GM18858 (cell line): ENCODE measurements at regions not wholly inside any gene's neighbourhood (a gene's known extent, or its start where the extent isn't known, plus 50 kb on each side); places are given as distances from the start of the nearest gene placed in this dataset.
A peak's percentile ranks its signal among the peaks of the same experiment; 100 is the strongest.

Source experiments
- ATAC-seq: cut with Tn5 transposase; IDR thresholded peaks from one replicate; pipeline ENCODE4 v1.9.1; 2021; ENCODE audit not compliant: unreplicated experiment

- no peak for ATAC-seq
Observed at GRCh38 chr10:89829262-89829886, 128.0 kb downstream of the KIF20B start.

DNA sequence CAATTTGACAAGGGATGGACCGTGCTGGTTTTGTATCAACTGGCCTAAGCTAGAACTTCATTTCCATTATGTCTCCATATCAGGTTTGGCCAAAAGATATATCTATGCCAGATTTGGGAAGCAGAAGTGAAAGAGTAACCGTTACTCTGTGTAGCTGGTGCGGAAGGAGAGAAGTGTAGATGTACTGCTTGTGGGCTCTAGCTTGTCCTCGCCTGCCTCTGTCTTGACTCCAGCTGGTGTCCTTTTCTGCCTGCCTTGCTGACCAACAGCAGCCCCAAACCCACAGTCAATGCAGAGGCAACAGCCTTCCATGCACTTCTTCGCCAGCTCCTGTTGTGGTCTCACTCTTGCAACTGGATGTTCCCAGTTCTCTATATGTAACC, 128.5 kb downstream of the KIF20B start:
- ATAC-seq, result no peak

- no peak for ATAC-seq
Observed at GRCh38 chr10:89830624-89831023, 129.2 kb downstream of the KIF20B start.

GRCh38 chr10:89836840-89837164, 135.4 kb downstream of the KIF20B start:
- no peak for ATAC-seq

- ATAC-seq, result no peak
Observed at GRCh38 chr10:89837165-89838043, 136.0 kb downstream of the KIF20B start.

DNA sequence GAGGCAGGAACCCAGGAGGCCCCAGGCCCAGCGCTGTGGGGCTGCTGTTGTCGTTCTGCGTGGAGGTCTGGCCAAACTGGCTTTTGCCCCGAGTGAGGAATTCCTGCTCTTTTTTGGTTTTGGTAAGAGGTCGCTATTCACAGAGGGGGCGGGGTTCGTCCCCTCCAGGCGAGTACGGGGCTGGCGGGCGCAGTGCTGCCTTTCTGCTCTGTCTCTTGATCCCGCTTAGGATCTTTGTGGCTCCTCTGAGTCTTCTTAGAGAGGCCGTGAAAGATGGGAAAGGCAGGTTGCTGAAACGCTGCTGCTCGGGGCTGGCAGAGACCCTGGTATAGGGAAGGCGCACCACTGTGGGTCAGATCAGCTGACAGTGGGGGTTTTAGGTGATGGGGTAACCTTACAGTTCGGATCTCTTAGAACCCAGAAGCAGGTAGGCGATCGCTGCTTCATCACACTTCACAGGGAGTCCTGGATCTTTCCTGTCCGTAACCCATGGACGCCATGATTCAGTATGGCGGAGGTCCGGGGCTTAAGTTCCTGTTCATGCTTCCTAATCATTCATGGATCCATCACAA, 136.7 kb downstream of the KIF20B start:
- no peak for ATAC-seq

DNA sequence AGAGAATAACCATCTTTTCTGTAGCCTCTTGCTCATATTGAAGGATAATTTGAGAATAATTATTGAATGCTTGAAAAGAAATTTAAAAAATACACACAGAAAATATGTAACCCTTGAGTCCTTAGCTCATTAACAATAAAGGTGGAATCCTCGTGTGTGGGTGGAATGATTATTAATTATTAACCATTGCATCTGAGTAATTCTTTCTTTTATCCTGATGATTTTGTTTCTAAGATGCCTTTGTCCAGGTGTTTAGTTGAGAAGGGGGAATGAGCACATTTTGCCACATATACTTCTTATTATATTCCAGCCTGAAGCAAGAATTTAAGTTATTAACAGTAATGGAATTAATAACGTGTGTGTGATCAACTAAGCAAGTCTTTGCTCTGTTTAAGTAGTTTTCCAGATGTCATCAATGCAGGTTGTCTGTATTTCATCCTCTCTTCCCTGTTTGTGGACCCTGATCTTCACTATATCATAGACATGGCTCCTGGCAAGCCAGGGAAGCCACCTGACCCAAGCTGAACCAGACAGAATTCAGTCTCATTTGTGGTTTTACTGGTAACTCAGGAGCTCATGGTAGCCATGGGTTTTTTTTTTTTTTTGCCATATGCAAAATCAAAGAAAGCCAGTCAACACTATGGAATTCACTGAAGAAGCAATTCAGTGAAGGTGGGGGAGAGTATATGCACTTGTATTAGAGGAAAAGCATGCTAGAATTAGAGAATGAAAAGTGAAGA, 144.3 kb downstream of the KIF20B start:
- no peak for ATAC-seq

- ATAC-seq, result no peak
Observed at GRCh38 chr10:89846281-89846630, 144.9 kb downstream of the KIF20B start.

DNA sequence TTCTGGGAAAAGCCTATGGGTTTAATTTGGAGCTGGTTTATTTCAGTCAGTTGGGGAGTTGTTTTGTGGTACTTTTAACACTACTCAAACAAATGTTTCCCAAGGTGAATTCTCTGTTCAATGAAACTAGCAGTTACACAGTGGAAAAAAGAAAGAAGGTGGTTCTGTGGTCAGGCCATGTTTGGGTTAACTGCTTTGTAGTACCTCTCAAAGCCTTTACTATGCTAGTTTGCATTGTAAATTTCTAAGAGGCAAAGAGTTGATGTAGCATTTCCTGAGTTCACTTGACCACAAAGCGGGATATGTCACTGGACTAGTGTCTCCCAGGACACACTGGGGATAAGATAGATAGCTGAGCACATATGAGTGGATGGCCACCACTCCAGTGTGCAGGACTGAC, 145.4 kb downstream of the KIF20B start:
- ATAC-seq, result no peak

GRCh38 chr10:89852872-89853271, 151.5 kb downstream of the KIF20B start:
- ATAC-seq, result no peak

DNA sequence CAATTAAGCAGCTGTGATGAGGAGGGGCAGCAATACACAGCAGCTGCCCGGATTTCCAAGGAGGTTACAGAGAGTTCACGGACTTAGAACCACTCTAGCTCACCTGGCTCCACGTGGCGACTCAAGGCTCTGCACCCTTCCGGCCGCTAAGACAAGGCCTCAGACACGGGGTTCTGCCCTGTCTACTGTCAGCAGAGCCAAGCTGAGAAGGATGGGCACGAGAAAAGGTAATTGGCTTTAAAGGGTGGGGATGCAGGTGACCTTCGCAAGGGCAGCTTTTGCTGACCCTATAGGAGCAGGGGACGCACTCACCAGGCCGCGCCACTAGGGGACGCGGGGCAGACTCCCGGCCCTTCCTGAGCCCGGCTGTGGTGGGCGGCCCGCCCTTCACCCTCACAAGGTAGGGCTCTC, 152.4 kb downstream of the KIF20B start:
- ATAC-seq, result no peak

DNA sequence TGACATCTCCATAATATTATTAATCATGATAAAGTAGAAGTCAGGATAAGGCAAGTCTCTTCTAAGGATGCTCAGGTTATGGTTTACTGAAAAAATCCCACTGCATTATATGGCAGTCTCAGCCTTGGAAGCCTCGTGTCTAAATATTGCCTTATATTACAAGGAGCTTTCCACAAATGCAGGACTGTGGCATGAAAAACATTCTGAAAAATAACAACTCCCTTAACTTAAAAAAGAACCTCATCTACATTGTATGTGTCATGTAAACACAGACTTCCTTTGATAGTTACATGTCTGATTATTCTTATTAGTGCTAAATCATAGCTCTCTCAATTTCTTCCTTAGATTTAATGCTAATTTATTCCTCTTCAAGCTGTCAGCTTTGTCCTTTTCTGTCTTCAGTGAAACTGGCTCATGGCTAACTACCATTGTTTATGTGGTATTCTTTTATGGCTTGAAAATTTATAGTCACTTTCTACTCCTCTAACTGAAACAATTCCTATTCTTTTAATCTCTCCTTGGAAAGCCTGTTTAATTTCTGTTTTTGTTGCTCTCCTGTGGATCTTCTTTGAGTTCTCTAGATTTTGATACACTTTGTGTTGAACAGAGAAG, 156.1 kb downstream of the KIF20B start:
- ATAC-seq, result no peak

DNA sequence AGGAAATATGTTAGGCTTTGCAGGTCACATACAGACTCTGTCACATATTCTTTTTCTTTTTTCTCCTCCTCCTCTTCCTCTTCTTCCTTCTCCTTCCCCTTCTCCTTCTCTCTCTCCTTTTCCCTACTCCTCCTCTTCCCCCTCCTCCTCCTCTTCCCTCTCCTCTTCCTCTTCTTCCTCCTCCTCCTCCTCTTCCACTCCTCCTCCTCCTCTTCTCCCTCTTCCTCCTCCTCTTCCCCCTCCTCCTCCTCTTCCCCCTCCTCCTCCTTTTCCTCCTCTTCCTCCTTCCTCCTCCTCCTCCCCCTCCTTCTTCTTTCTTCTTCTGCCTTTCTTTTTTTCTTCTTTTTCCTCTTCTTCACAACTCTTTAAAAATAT, 159.8 kb downstream of the KIF20B start:
- ATAC-seq, result no peak

- peak; percentile 36 for ATAC-seq
Observed at GRCh38 chr10:89861584-89862301, 160.4 kb downstream of the KIF20B start.

DNA sequence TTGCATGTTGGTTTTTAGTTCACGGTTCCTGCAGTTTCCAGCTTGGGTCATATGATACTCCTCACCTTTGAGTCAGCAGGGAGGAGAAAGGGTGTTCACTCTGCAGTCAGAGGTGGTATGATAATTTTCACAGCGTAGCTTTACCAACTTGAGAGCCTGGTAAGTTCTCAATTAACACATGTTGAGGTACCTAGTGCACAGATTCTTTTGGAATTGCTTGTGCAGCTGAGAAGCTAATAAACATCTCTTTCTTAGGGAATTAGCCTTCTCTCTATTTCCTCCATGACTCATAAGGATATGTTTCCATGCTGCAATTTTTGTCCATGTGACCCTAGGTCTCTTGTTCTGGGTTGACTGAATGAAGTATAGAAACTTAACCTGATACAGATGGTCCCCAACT, 166.6 kb downstream of the KIF20B start:
- ATAC-seq, result no peak

GRCh38 chr10:89869180-89869579, 167.8 kb downstream of the KIF20B start:
- no peak for ATAC-seq

- ATAC-seq, result no peak
Observed at GRCh38 chr10:89869592-89870156, 168.3 kb downstream of the KIF20B start.

- no peak for ATAC-seq
Observed at GRCh38 chr10:89870936-89871335, 169.5 kb downstream of the KIF20B start.

DNA sequence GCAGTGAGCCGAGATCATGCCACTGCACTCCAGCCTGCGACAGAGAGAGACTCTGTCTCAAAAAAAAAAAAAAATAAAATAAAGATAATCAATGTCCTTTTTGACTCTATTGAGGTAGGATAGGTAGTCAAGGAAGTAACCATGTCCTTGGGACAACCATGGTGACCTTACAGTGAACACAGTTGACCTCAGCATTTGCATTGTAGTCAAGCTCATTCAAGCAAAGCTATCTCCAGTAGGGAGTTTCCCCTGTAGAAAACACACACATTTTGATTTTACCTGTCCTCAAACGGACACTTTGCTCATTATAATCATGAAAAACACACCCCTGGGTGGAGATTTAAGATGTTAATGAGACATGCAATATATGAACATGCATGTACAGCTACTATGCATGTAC, 171.7 kb downstream of the KIF20B start:
- peak; percentile 89 for ATAC-seq

DNA sequence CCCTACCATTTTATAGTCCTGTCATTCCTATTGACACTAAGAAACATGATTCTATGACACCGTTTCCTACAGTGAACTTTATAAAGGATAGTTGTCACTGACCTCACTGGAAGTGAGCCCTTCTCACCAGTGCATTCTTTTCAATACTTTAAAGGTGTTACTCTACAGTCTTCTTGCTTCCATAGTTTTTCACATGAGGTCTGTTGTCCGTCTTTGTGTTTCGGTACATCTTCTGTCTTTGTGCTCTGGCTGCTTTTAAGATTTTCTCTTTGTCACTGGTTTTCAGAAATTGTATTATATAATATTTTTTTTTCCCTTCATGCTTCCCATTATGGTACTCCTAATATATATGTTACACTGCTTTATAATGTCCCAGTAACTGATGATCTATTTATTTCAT, 174.2 kb downstream of the KIF20B start:
- ATAC-seq, result no peak
